ENCODE measurements at regions not wholly inside any gene's neighbourhood (a gene's known extent, or its start where the extent isn't known, plus 50 kb on each side); places are given as distances from the start of the nearest gene placed in this dataset.
"Not testable (repeated sequence)": the region's sequence is repeated elsewhere in the genome, so short reads cannot be mapped to it uniquely, and the experiment has no call there.

- DNase-seq (ENCODE audit: low read depth, low spot score) = no peak
These were observed 267.1 kb upstream of the GRIA1 start for GRCh38 chr5:153223376-153223775.

GRCh38 chr5:153224651-153225050 lies 265.8 kb upstream of the GRIA1 start:
- no peak for DNase-seq (ENCODE audit: low read depth, low spot score)

- no peak for DNase-seq (ENCODE audit: low read depth, low spot score)
These were observed 256.5 kb upstream of the GRIA1 start for GRCh38 chr5:153233933-153234332.

GRCh38 chr5:153236319-153236718 lies 254.2 kb upstream of the GRIA1 start:
- DNase-seq (ENCODE audit: low read depth, low spot score) = no peak

GRCh38 chr5:153237671-153238332 lies 252.7 kb upstream of the GRIA1 start:
- no peak for DNase-seq (ENCODE audit: low read depth, low spot score)

GRCh38 chr5:153257381-153257780 lies 233.1 kb upstream of the GRIA1 start:
- DNase-seq (ENCODE audit: low read depth, low spot score) = no peak

GRCh38 chr5:153258469-153258868 lies 232.0 kb upstream of the GRIA1 start:
- no peak for DNase-seq (ENCODE audit: low read depth, low spot score)

- no peak for DNase-seq (ENCODE audit: low read depth, low spot score)
These were observed 223.0 kb upstream of the GRIA1 start for GRCh38 chr5:153267506-153267905.

- no peak for DNase-seq (ENCODE audit: low read depth, low spot score)
These were observed 214.8 kb upstream of the GRIA1 start for GRCh38 chr5:153275695-153276094.

- no peak for DNase-seq (ENCODE audit: low read depth, low spot score)
These were observed 214.3 kb upstream of the GRIA1 start for GRCh38 chr5:153276151-153276550.

GRCh38 chr5:153296251-153296844 lies 194.1 kb upstream of the GRIA1 start:
- not testable (repeated sequence) for DNase-seq (ENCODE audit: low read depth, low spot score)

GRCh38 chr5:153299891-153300290 lies 190.6 kb upstream of the GRIA1 start:
- no peak for DNase-seq (ENCODE audit: low read depth, low spot score)

- DNase-seq (ENCODE audit: low read depth, low spot score) = no peak
These were observed 182.2 kb upstream of the GRIA1 start for GRCh38 chr5:153308282-153308681.

- DNase-seq (ENCODE audit: low read depth, low spot score) = no peak
These were observed 171.9 kb upstream of the GRIA1 start for GRCh38 chr5:153318556-153318955.

GRCh38 chr5:153321478-153321877 lies 169.0 kb upstream of the GRIA1 start:
- DNase-seq (ENCODE audit: low read depth, low spot score) = no peak

- no peak for DNase-seq (ENCODE audit: low read depth, low spot score)
These were observed 150.3 kb upstream of the GRIA1 start for GRCh38 chr5:153340139-153340538.

- DNase-seq (ENCODE audit: low read depth, low spot score) = no peak
These were observed 149.7 kb upstream of the GRIA1 start for GRCh38 chr5:153340738-153341137.

GRCh38 chr5:153342487-153342886 lies 148.0 kb upstream of the GRIA1 start:
- DNase-seq (ENCODE audit: low read depth, low spot score) = no peak

GRCh38 chr5:153347611-153348010 lies 142.9 kb upstream of the GRIA1 start:
- no peak for DNase-seq (ENCODE audit: low read depth, low spot score)

- no peak for DNase-seq (ENCODE audit: low read depth, low spot score)
These were observed 140.1 kb upstream of the GRIA1 start for GRCh38 chr5:153350175-153350883.

GRCh38 chr5:153352685-153353219 lies 137.7 kb upstream of the GRIA1 start:
- no peak for DNase-seq (ENCODE audit: low read depth, low spot score)

- no peak for DNase-seq (ENCODE audit: low read depth, low spot score)
These were observed 132.9 kb upstream of the GRIA1 start for GRCh38 chr5:153357493-153358112.
